ENCODE measurements at regions not wholly inside any gene's neighbourhood (a gene's known extent, or its start where the extent isn't known, plus 50 kb on each side); places are given as distances from the start of the nearest gene placed in this dataset.

- no peaks in the 10 kb centered on the region for H3K36me3 ChIP-seq (ENCODE audit: insufficient read depth, low read depth, low read length)
- no peak overlapping the region; the same call in 1 of the 2 replicates for H3K4me3 ChIP-seq (ENCODE audit: low read length)
- no peak overlapping the region for H3K27ac ChIP-seq (ENCODE audit: low read length)
- H3K27me3 ChIP-seq (ENCODE audit: insufficient read depth, low read length), result no peaks in the 10 kb centered on the region
- no peak overlapping the region for H3K9ac ChIP-seq (ENCODE audit: low read depth, low read length)
- peaks cover 6% of the 10 kb centered on the region; the same call in 1 of the 2 replicates for H3K4me1 ChIP-seq (ENCODE audit: insufficient read depth, low read length)
- H3K9me3 ChIP-seq (ENCODE audit: insufficient read depth, low read depth, low read length), result no peaks in the 10 kb centered on the region
Measured at GRCh38 chr6:40232698-40233097, 298.4 kb upstream of the MOCS1 start.

- Histone ChIP-seq H3K4me3 (ENCODE audit: low read length) (no peak overlapping the region), H3K27me3 (ENCODE audit: insufficient read depth, low read length) (no peaks in the 10 kb centered on the region), H3K9ac (ENCODE audit: low read depth, low read length) (no peak overlapping the region), H3K9me3 (ENCODE audit: insufficient read depth, low read depth, low read length) (peaks cover 5% of the 10 kb centered on the region; the same call in 1 of the 2 replicates), H3K36me3 (ENCODE audit: insufficient read depth, low read depth, low read length) (no peaks in the 10 kb centered on the region), H3K27ac (ENCODE audit: low read length) (no peak overlapping the region), H3K4me1 (ENCODE audit: insufficient read depth, low read length) (peaks cover 3% of the 10 kb centered on the region; the same call in 1 of the 2 replicates)
Measured at GRCh38 chr6:40227735-40228134, 293.5 kb upstream of the MOCS1 start.

DNA sequence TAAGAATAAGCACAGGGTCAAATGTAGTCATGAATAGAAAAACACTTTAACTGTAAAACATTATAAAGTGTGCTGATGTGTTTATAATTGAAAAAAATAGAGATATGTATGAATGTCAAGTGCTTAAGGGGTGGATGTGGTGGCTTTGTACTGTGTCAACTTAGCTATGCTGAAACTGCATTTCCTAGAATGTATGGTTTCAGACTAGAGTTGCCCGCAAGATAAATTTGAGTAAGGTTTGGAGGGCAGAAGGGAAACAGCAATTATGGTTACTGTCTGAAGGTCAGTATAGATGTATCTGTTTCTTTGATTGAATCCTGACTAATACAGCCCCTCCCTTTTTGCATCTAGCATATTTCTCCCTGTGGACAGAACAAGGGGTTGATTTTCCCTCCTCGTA, 288.1 kb upstream of the MOCS1 start:
- H3K36me3 ChIP-seq (ENCODE audit: insufficient read depth, low read depth, low read length), result no peaks in the 10 kb centered on the region
- no peaks in the 10 kb centered on the region for H3K4me1 ChIP-seq (ENCODE audit: insufficient read depth, low read length)
- H3K9ac ChIP-seq (ENCODE audit: low read depth, low read length), result no peak overlapping the region
- no peak overlapping the region for H3K27ac ChIP-seq (ENCODE audit: low read length)
- no peaks in the 10 kb centered on the region for H3K27me3 ChIP-seq (ENCODE audit: insufficient read depth, low read length)
- H3K4me3 ChIP-seq (ENCODE audit: low read length), result no peak overlapping the region
- H3K9me3 ChIP-seq (ENCODE audit: insufficient read depth, low read depth, low read length), result peaks cover 5% of the 10 kb centered on the region; the same call in 1 of the 2 replicates

GRCh38 chr6:40219799-40220198, 285.5 kb upstream of the MOCS1 start:
- Histone ChIP-seq H3K27me3 (ENCODE audit: insufficient read depth, low read length) (no peaks in the 10 kb centered on the region), H3K4me3 (ENCODE audit: low read length) (no peak overlapping the region), H3K9ac (ENCODE audit: low read depth, low read length) (no peak overlapping the region), H3K36me3 (ENCODE audit: insufficient read depth, low read depth, low read length) (no peaks in the 10 kb centered on the region), H3K4me1 (ENCODE audit: insufficient read depth, low read length) (no peaks in the 10 kb centered on the region), H3K27ac (ENCODE audit: low read length) (no peak overlapping the region), H3K9me3 (ENCODE audit: insufficient read depth, low read depth, low read length) (peaks cover 5% of the 10 kb centered on the region; the same call in 1 of the 2 replicates)

- no peaks in the 10 kb centered on the region for H3K9me3 ChIP-seq (ENCODE audit: insufficient read depth, low read depth, low read length)
Measured at GRCh38 chr6:40210628-40211056, 276.4 kb upstream of the MOCS1 start.

GRCh38 chr6:40205801-40206200, 271.5 kb upstream of the MOCS1 start:
- no peak overlapping the region for H3K4me3 ChIP-seq (ENCODE audit: low read length)
- H3K36me3 ChIP-seq (ENCODE audit: insufficient read depth, low read depth, low read length), result no peaks in the 10 kb centered on the region
- no peak overlapping the region for H3K27ac ChIP-seq (ENCODE audit: low read length)
- no peak overlapping the region for H3K9ac ChIP-seq (ENCODE audit: low read depth, low read length)
- no peaks in the 10 kb centered on the region for H3K4me1 ChIP-seq (ENCODE audit: insufficient read depth, low read length)
- peaks cover 9% of the 10 kb centered on the region for H3K9me3 ChIP-seq (ENCODE audit: insufficient read depth, low read depth, low read length)
- H3K27me3 ChIP-seq (ENCODE audit: insufficient read depth, low read length), result no peaks in the 10 kb centered on the region

More at GRCh38 chr6:40210628-40211056, 276.4 kb upstream of the MOCS1 start:
- Histone ChIP-seq H3K27ac (ENCODE audit: low read length) (no peak overlapping the region), H3K4me1 (ENCODE audit: insufficient read depth, low read length) (no peaks in the 10 kb centered on the region), H3K4me3 (ENCODE audit: low read length) (no peak overlapping the region), H3K27me3 (ENCODE audit: insufficient read depth, low read length) (no peaks in the 10 kb centered on the region), H3K36me3 (ENCODE audit: insufficient read depth, low read depth, low read length) (no peaks in the 10 kb centered on the region), H3K9ac (ENCODE audit: low read depth, low read length) (no peak overlapping the region)

GRCh38 chr6:40205004-40205403, 270.7 kb upstream of the MOCS1 start:
- H3K4me3 ChIP-seq (ENCODE audit: low read length), result no peak overlapping the region
- H3K27me3 ChIP-seq (ENCODE audit: insufficient read depth, low read length), result no peaks in the 10 kb centered on the region
- H3K9ac ChIP-seq (ENCODE audit: low read depth, low read length), result no peak overlapping the region
- no peaks in the 10 kb centered on the region for H3K4me1 ChIP-seq (ENCODE audit: insufficient read depth, low read length)
- H3K9me3 ChIP-seq (ENCODE audit: insufficient read depth, low read depth, low read length), result peaks cover 9% of the 10 kb centered on the region
- H3K36me3 ChIP-seq (ENCODE audit: insufficient read depth, low read depth, low read length), result no peaks in the 10 kb centered on the region
- no peak overlapping the region for H3K27ac ChIP-seq (ENCODE audit: low read length)

- Histone ChIP-seq H3K9me3 (ENCODE audit: insufficient read depth, low read depth, low read length) (peaks cover 3% of the 10 kb centered on the region; the same call in 1 of the 2 replicates), H3K27ac (ENCODE audit: low read length) (no peak overlapping the region), H3K4me3 (ENCODE audit: low read length) (no peak overlapping the region), H3K36me3 (ENCODE audit: insufficient read depth, low read depth, low read length) (no peaks in the 10 kb centered on the region), H3K4me1 (ENCODE audit: insufficient read depth, low read length) (no peaks in the 10 kb centered on the region), H3K27me3 (ENCODE audit: insufficient read depth, low read length) (no peaks in the 10 kb centered on the region), H3K9ac (ENCODE audit: low read depth, low read length) (no peak overlapping the region)
Measured at GRCh38 chr6:40197371-40197770, 263.1 kb upstream of the MOCS1 start.

- no peak overlapping the region for H3K4me3 ChIP-seq (ENCODE audit: low read length)
- H3K27me3 ChIP-seq (ENCODE audit: insufficient read depth, low read length), result no peaks in the 10 kb centered on the region
- H3K36me3 ChIP-seq (ENCODE audit: insufficient read depth, low read depth, low read length), result no peaks in the 10 kb centered on the region
- no peak overlapping the region for H3K27ac ChIP-seq (ENCODE audit: low read length)
- no peaks in the 10 kb centered on the region for H3K4me1 ChIP-seq (ENCODE audit: insufficient read depth, low read length)
- no peak overlapping the region for H3K9ac ChIP-seq (ENCODE audit: low read depth, low read length)
- no peaks in the 10 kb centered on the region for H3K9me3 ChIP-seq (ENCODE audit: insufficient read depth, low read depth, low read length)
Measured at GRCh38 chr6:40196135-40196518, 261.9 kb upstream of the MOCS1 start.

- Histone ChIP-seq H3K27ac (ENCODE audit: low read length) (no peak overlapping the region), H3K27me3 (ENCODE audit: insufficient read depth, low read length) (no peaks in the 10 kb centered on the region), H3K36me3 (ENCODE audit: insufficient read depth, low read depth, low read length) (no peaks in the 10 kb centered on the region), H3K9me3 (ENCODE audit: insufficient read depth, low read depth, low read length) (no peaks in the 10 kb centered on the region), H3K9ac (ENCODE audit: low read depth, low read length) (no peak overlapping the region), H3K4me3 (ENCODE audit: low read length) (no peak overlapping the region), H3K4me1 (ENCODE audit: insufficient read depth, low read length) (no peaks in the 10 kb centered on the region)
Measured at GRCh38 chr6:40195428-40196134, 261.3 kb upstream of the MOCS1 start.

DNA sequence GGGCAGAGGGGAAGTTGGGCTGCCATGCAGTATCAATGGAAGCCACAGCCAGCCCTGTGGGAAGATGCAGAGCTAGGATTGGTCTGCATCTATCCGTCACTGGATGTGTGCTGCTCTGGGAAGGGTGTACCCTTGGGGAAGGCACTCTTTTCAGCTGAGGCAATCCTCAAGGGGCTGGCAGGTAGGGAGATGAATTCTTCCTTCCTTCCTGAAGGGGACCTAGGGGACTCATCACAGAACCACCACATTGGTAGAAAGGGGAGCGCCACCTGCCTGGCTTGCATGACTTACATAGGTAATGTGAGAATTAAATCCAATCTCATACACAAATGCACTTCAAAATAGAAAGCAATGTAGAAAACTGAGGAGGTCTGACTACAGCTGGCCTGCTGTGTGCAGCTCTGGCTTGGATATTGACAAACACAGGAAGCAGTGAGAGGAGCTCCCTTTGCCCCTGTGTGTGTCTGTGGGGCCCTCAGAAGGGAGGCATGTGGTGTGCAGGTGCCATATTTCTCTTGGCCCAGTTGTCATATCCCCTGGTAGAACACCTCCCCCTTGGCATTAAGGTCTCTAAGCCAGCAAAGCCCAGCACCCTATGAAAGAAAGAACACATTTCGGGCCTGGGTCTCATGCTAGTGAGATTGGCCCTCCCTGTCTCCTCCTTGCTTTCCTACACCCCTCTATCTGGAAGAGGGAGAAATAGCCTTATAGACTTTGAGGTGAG, 260.3 kb upstream of the MOCS1 start:
- no peaks in the 10 kb centered on the region for H3K9me3 ChIP-seq (ENCODE audit: insufficient read depth, low read depth, low read length)
- no peak overlapping the region for H3K4me3 ChIP-seq (ENCODE audit: low read length)
- no peaks in the 10 kb centered on the region for H3K36me3 ChIP-seq (ENCODE audit: insufficient read depth, low read depth, low read length)
- H3K27me3 ChIP-seq (ENCODE audit: insufficient read depth, low read length), result no peaks in the 10 kb centered on the region
- H3K27ac ChIP-seq (ENCODE audit: low read length), result no peak overlapping the region
- no peaks in the 10 kb centered on the region for H3K4me1 ChIP-seq (ENCODE audit: insufficient read depth, low read length)
- no peak overlapping the region for H3K9ac ChIP-seq (ENCODE audit: low read depth, low read length)

- Histone ChIP-seq H3K4me3 (ENCODE audit: low read length) (no peak overlapping the region), H3K9ac (ENCODE audit: low read depth, low read length) (no peak overlapping the region), H3K27ac (ENCODE audit: low read length) (no peak overlapping the region), H3K9me3 (ENCODE audit: insufficient read depth, low read depth, low read length) (no peaks in the 10 kb centered on the region), H3K4me1 (ENCODE audit: insufficient read depth, low read length) (peaks cover 6% of the 10 kb centered on the region; the same call in 1 of the 2 replicates), H3K36me3 (ENCODE audit: insufficient read depth, low read depth, low read length) (no peaks in the 10 kb centered on the region), H3K27me3 (ENCODE audit: insufficient read depth, low read length) (no peaks in the 10 kb centered on the region)
Measured at GRCh38 chr6:40192516-40192915, 258.3 kb upstream of the MOCS1 start.
